Superior temporal gyrus (tissue), 1 donor: ENCODE measurements at regions not wholly inside any gene's neighbourhood (a gene's known extent, or its start where the extent isn't known, plus 50 kb on each side); places are given as distances from the start of the nearest gene placed in this dataset.
"Not testable (repeated sequence)": the region's sequence is repeated elsewhere in the genome, so short reads cannot be mapped to it uniquely, and the experiment has no call there.

Experiments used
- DNase-seq: peaks from one replicate; pipeline ENCODE4 v3.0.0-alpha.2; 2016; ENCODE audit errors: extremely low spot score

DNA sequence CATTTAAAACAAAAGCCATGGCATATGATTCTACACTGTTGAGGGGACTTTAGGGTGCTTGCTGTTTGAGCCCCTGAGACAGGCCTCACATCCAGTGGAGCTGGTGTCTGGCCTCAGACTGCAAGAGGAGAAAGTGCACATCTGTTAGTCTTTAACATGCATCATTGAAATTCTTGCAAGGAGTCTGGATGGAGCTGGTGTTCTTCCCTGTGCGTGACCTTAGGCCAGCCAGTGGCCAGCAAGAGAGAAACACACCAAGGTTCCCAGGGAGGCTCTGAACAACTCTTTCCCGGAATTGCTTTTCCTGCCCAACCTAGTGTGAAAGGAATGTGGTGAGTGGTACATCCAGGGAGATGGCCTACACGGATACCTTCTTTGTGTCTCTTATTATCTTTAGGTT is 282.8 kb upstream of the TNC start:
- DNase-seq = no peak

DNA sequence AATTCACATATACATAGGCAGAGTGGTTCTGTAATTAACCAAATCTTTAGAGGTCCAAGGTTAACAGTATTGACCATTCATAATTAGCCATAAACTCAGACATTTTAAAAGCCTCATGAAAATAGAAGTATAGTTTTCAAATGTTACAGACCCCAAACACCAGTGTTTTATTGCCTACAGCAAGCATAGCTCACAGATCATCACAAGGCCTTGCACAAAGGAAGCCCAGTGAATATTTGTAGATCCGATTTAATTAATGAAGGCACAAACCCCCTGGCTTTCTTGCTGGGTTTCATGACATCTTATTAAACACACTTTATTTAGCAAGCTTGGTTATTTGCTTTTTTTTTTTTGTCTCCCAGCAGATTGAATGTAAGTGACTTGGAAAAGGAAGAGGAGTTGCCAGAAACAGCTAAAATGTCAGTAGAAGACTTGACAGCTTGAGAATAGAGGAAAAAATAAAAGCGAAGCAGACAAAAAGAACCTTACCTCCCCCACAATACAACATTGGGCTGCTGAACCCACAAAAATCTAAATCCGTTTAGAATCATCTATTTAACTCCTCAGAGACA is 283.9 kb upstream of the TNC start:
- no peak for DNase-seq

DNA sequence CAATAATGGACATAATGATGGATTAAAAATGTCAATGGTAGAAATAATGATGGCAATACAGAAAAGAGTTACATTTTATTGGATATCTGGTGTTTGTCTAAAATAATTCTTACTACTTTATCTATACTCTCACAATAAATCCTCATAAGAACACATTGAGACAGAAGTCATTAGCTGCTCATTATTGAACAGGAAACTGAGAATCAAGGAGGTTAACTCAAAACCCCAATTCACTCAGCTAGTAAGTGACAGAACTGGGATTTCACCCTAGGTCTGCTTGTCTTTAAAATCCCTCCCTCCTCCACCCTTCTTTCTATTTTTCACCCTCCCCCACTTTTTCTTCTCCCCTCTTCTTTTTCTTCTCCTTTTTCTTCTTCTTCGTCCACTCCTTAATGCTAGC is 285.8 kb upstream of the TNC start:
- DNase-seq = no peak

DNA sequence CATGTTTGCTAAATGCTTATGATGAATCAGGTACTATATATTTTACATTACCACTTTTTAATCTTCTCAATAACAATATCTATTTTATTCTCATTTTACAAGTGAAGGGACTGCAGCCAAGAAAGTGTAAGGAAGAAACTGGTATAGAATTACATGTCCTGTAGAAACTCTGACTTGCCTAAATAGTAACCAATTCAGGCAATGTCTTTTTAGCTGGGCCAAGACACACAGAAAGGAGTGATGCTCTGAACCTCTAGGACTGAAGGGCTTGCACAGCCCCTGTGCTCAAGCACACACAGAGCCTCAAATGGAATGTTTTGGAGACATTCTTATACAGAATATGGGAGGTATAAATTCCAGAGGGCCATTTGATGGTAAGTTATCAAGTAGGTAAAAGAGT is 286.4 kb upstream of the TNC start:
- no peak for DNase-seq

GRCh38 chr9:115411516-115411915 is 293.6 kb upstream of the TNC start:
- DNase-seq = no peak

- no peak for DNase-seq
Measured at GRCh38 chr9:115411993-115412452, 294.1 kb upstream of the TNC start.

DNA sequence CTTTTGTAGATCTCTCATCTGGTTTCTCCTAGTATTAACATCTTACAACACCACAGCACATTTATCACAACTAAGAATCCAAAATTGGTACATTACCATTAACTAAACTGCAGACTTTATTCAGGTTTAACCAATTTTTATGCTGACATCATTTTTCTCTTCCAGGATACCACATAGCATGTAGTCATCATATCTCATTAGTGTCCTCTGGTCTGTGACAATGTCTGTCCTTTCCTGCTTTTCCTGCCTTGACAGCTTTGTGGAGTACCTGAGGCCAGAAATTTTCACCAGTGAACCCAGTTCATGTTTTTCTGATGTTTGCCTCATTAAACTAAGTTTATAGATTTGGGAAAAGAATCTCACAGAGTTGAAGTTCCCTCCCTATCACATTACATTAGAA is 294.7 kb upstream of the TNC start:
- no peak for DNase-seq

- DNase-seq = no peak
Measured at GRCh38 chr9:115413304-115413703, 295.3 kb upstream of the TNC start.

GRCh38 chr9:115413766-115414382 is 295.9 kb upstream of the TNC start:
- DNase-seq = no peak

- DNase-seq = no peak
Measured at GRCh38 chr9:115414561-115414960, 296.6 kb upstream of the TNC start.

- no peak for DNase-seq
Measured at GRCh38 chr9:115415450-115415849, 297.5 kb upstream of the TNC start.

DNA sequence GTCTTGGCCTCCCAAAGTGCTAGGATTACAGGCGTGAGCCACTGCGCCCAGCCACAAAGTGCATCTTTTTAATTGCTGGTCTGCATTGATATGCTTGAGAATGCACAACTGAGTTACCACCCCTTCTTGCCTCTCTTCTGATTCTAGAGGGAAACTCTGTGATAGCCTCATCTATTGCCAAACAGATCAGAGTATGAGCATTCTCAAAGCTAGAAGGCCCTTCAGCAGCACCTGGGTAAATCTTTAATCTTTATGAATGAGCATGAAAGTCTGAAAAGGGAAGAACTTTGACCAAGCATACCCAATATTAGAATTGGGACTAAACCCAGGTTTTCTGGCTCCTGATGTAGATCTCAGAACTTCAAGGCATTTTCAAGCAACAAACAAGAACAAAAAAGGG is 298.3 kb upstream of the TNC start:
- DNase-seq = no peak

DNA sequence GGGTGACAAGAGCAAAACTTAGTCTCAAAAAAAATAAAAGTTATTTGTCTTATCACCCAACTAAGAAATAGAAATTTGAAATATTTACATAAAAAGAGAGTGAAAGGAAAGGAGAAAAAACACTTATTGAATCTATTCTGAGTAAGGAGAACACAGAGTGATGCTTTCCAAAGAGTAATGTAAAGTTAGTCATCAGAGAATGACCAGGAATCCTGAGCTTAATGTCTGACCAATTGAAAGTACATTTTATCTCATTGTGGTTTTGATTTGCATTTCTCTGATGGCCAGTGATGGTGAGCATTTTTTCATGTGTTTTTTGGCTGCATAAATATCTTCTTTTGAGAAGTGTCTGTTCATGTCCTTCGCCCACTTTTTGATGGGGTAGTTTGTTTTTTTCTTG is 300.2 kb upstream of the TNC start:
- DNase-seq = not testable (repeated sequence)

DNA sequence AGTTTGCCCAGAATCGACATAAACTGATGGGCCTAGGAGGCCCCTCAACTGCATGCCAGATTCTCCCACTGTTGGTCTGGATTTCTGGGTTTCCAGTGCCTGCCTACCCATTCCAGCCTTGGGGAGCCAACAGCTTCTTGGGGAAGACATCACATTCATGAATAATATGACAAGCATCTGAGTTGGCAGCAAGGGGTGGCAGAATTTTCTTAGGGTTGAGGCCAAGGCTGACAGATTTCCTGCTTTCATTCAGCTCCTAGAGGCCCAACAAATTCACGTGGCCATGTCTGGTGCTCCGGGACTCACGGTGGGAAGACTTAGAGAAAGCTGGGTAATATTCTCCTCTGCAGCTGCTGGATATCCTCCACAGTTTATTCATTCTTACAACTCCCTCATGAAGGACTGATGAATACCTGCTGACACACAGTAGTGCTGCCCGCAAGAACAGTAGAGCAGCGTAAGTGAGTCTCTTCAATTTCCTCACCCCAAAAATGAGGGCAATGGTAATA is 305.0 kb upstream of the TNC start:
- no peak for DNase-seq

DNA sequence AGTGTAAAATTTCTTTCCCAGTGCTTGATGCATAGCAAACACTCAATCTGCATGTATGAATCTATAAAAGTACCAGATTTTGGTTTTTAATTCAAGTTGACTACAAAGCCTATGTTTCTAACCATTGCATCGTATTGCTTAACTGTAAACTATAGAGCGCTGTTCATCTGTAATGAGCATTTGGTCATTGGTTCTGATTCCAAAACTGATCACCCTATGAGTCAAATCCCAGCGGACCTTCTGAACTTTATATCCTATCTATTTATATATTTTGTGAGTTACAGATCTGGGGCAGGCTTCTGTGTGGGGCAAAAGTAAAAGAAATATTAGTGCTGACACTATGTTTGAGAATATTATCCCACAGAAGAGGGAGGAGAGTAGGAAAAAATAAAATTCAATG is 305.7 kb upstream of the TNC start:
- DNase-seq = no peak

GRCh38 chr9:115425601-115426000 is 307.6 kb upstream of the TNC start:
- no peak for DNase-seq

GRCh38 chr9:115437418-115437817 is 319.5 kb upstream of the TNC start:
- no peak for DNase-seq

GRCh38 chr9:115439641-115440040 is 321.7 kb upstream of the TNC start:
- DNase-seq = no peak

- no peak for DNase-seq
Measured at GRCh38 chr9:115442054-115442453, 324.1 kb upstream of the TNC start.

GRCh38 chr9:115443890-115444289 is 325.9 kb upstream of the TNC start:
- DNase-seq = no peak

- no peak for DNase-seq
Measured at GRCh38 chr9:115444959-115445358, 327.0 kb upstream of the TNC start.

DNA sequence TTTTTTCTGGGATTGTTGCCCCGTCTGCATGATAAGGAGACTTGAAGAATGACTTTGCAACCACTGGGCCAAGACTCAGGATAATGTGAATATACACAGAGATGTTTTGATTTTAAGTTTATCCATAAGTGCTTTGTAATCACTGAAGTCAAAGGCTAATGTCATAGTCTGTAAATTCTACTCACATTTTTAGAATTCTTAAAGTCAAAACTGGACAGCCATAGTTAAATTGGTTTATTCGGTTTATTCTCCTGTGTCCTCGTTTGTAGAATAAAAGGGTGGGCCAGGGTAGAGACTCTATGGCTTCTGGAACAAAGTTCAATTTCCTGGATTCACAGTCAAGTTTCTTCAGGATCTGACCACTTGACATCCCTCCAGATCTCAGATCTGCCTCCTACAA is 327.7 kb upstream of the TNC start:
- DNase-seq = no peak

- DNase-seq = no peak
Measured at GRCh38 chr9:115456515-115456914, 338.6 kb upstream of the TNC start.

DNA sequence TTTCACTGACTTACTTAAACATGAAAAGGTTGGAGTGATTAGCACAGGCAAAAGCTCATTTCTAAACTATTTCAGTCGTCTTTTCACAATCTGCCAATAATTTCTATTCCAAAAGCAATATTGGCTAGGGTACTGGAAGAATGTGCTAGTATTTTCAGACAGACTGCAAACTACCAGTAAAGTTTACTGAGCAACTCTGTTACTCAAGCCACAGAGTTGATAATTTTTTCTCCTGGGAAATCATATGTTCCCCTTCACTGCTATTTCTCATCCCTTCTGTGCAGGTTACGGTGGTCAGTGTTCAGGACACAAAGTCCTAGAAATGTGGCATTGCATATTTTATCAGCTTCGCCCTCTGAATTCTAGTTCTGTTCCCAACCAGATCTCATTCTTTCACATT is 343.3 kb upstream of the TNC start:
- DNase-seq = no peak
